ENCODE measurements at regions not wholly inside any gene's neighbourhood (a gene's known extent, or its start where the extent isn't known, plus 50 kb on each side); places are given as distances from the start of the nearest gene placed in this dataset.

- TF ChIP-seq POLR2A (IDR thresholded peaks at IDR 0.05) (no peak), CTCF (IDR thresholded peaks at IDR 0.05) (no peak)
Observed at GRCh38 chr11:71188886-71189767, 63.2 kb downstream of the SHANK2 start.
